ENCODE measurements at regions not wholly inside any gene's neighbourhood (a gene's known extent, or its start where the extent isn't known, plus 50 kb on each side); places are given as distances from the start of the nearest gene placed in this dataset.

DNA sequence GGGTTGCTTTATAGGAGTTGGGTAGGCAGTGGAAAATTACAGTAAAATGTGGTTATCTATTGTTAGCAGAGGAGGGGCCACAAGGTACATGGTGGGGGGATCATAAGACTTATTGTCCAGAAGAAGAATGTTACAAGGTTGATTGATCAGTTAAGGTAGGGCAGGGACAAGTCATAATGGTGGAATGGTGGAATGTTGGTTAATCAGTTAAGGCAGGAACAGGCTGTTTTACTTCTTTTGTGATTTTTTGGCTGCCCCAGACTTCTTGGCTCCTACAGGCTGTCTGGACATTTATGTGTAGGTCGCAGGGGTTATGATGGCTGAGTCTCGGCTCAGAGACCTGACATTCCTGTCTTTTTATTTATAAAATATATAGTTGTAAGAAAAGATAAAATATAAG is 2277.1 kb downstream of the TP53TG3F start:
- H3K27ac ChIP-seq (ENCODE audit: extremely low read depth, low read depth, low read length): no peak overlapping the region
- no peak overlapping the region for H3K4me3 ChIP-seq (ENCODE audit: low read depth, low read length)
- no peaks in the 10 kb centered on the region for H3K9me3 ChIP-seq (ENCODE audit: control insufficient read depth, insufficient read depth, low read depth, low read length)
- ChIA-PET POLR2A (no interaction called here), CTCF (no interaction called here)
- H3K36me3 ChIP-seq (ENCODE audit: control insufficient read depth in 2 of 2, insufficient read depth in 1 of 2, low read length in 2 of 2): no peaks in the 10 kb centered on the region
- no peaks in the 10 kb centered on the region for H3K4me1 ChIP-seq (ENCODE audit: control insufficient read depth, insufficient read depth, low read length)
- TF ChIP-seq ZNF777 (tag by site-specific recombination; IDR thresholded peaks at IDR 0.05; ENCODE audit: borderline replicate concordance) (no peak), KLF1 (tag by site-specific recombination; IDR thresholded peaks at IDR 0.05) (no peak), GLIS1 (tag by site-specific recombination; IDR thresholded peaks at IDR 0.05) (no peak), ZNF221 (tag by site-specific recombination; IDR thresholded peaks at IDR 0.05; ENCODE audit: borderline replicate concordance) (no peak), ZEB2 (tag by site-specific recombination; IDR thresholded peaks at IDR 0.05) (no peak), ZNF48 (tag by site-specific recombination; IDR thresholded peaks at IDR 0.05) (no peak)

GRCh38 chr16:35737076-35737475 is 2277.7 kb downstream of the TP53TG3F start:
- Histone ChIP-seq H3K4me1 (ENCODE audit: control insufficient read depth, insufficient read depth, low read length) (no peaks in the 10 kb centered on the region), H3K9me3 (ENCODE audit: control insufficient read depth, insufficient read depth, low read depth, low read length) (no peaks in the 10 kb centered on the region), H3K27ac (ENCODE audit: extremely low read depth, low read depth, low read length) (no peak overlapping the region), H3K36me3 (ENCODE audit: control insufficient read depth in 2 of 2, insufficient read depth in 1 of 2, low read length in 2 of 2) (no peaks in the 10 kb centered on the region), H3K4me3 (ENCODE audit: low read depth, low read length) (no peak overlapping the region)
- TF ChIP-seq ZSCAN4 (tag by site-specific recombination; IDR thresholded peaks at IDR 0.05) (no peak), ZNF16 (tag by site-specific recombination; IDR thresholded peaks at IDR 0.05; ENCODE audit: low read depth) (no peak), ZNF544 (tag by site-specific recombination; IDR thresholded peaks at IDR 0.05) (no peak), ZNF596 (tag by site-specific recombination; IDR thresholded peaks at IDR 0.05) (no peak), ZNF184 (tag by site-specific recombination; IDR thresholded peaks at IDR 0.05) (no peak), ZNF747 (tag by site-specific recombination; IDR thresholded peaks at IDR 0.05) (no peak), SCRT1 (tag by site-specific recombination; IDR thresholded peaks at IDR 0.05; ENCODE audit: borderline replicate concordance) (no peak), BCL6B (tag by site-specific recombination; IDR thresholded peaks at IDR 0.05) (no peak), OSR2 (tag by site-specific recombination; IDR thresholded peaks at IDR 0.05) (no peak), GLIS2 (tag by site-specific recombination; IDR thresholded peaks at IDR 0.05) (no peak), ZNF514 (tag by site-specific recombination; IDR thresholded peaks at IDR 0.05) (no peak), ZNF391 (tag by site-specific recombination; IDR thresholded peaks at IDR 0.05; ENCODE audit: borderline replicate concordance, low read depth) (no peak), AEBP2 (tag by site-specific recombination; IDR thresholded peaks at IDR 0.05; ENCODE audit: borderline replicate concordance) (no peak)
- POLR2A ChIA-PET: no interaction called here
- CTCF ChIA-PET: no interaction called here

DNA sequence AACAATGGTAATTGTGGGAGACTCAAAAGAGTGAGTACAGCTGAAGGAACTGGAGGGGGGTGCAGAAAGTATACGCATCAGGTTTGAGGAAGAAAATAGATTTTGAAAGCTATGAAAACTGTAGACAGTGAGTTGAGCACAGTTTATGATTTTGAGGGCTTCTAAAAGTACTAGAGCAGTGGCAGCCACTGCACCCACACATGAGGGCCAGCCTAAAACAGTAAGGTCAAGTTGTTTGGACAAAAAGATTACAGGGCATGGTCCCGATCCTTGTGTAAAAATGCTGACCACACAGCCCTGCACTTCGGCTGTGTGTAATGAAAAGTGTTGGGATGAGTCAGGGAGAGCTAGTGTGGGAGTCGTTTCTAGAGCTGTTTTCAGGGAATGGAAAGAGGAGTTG is 2282.1 kb downstream of the TP53TG3F start:
- H3K4me1 ChIP-seq (ENCODE audit: control insufficient read depth, insufficient read depth, low read length): no peaks in the 10 kb centered on the region
- no peak overlapping the region for H3K4me3 ChIP-seq (ENCODE audit: low read depth, low read length)
- ChIA-PET CTCF (no interaction called here), POLR2A (no interaction called here)
- H3K36me3 ChIP-seq (ENCODE audit: control insufficient read depth in 2 of 2, insufficient read depth in 1 of 2, low read length in 2 of 2): no peaks in the 10 kb centered on the region
- H3K27ac ChIP-seq (ENCODE audit: extremely low read depth, low read depth, low read length): no peak overlapping the region
- no peaks in the 10 kb centered on the region for H3K9me3 ChIP-seq (ENCODE audit: control insufficient read depth, insufficient read depth, low read depth, low read length)
- TF ChIP-seq ZNF791 (tag by site-specific recombination; IDR thresholded peaks at IDR 0.05) (no peak), YY1 (tag by site-specific recombination; IDR thresholded peaks at IDR 0.05) (no peak), ZBTB20 (tag by site-specific recombination; IDR thresholded peaks at IDR 0.05) (no peak), ZNF624 (tag by site-specific recombination; IDR thresholded peaks at IDR 0.05) (no peak), KLF10 (tag by site-specific recombination; IDR thresholded peaks at IDR 0.05) (no peak), ZNF223 (tag by site-specific recombination; IDR thresholded peaks at IDR 0.05) (no peak), HOXD13 (CRISPR knock-in tag; IDR thresholded peaks at IDR 0.05; ENCODE audit: borderline replicate concordance) (no peak), ZEB2 (tag by site-specific recombination; IDR thresholded peaks at IDR 0.05) (no peak), ZNF433 (tag by site-specific recombination; IDR thresholded peaks at IDR 0.05; ENCODE audit: low read depth) (no peak)
- TF ChIP-seq, protein P1, sequence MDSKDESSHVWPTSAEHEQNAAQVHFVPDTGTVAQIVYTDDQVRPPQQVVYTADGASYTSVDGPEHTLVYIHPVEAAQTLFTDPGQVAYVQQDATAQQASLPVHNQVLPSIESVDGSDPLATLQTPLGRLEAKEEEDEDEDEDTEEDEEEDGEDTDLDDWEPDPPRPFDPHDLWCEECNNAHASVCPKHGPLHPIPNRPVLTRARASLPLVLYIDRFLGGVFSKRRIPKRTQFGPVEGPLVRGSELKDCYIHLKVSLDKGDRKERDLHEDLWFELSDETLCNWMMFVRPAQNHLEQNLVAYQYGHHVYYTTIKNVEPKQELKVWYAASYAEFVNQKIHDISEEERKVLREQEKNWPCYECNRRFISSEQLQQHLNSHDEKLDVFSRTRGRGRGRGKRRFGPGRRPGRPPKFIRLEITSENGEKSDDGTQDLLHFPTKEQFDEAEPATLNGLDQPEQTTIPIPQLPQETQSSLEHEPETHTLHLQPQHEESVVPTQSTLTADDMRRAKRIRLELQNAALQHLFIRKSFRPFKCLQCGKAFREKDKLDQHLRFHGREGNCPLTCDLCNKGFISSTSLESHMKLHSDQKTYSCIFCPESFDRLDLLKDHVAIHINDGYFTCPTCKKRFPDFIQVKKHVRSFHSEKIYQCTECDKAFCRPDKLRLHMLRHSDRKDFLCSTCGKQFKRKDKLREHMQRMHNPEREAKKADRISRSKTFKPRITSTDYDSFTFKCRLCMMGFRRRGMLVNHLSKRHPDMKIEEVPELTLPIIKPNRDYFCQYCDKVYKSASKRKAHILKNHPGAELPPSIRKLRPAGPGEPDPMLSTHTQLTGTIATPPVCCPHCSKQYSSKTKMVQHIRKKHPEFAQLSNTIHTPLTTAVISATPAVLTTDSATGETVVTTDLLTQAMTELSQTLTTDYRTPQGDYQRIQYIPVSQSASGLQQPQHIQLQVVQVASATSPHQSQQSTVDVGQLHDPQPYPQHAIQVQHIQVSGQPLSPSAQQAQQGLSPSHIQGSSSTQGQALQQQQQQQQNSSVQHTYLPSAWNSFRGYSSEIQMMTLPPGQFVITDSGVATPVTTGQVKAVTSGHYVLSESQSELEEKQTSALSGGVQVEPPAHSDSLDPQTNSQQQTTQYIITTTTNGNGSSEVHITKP (tag by site-specific recombination; IDR thresholded peaks at IDR 0.05): no peak
